HG03196 (cell line): ENCODE measurements at regions not wholly inside any gene's neighbourhood (a gene's known extent, or its start where the extent isn't known, plus 50 kb on each side); places are given as distances from the start of the nearest gene placed in this dataset.

Experiments used
- ATAC-seq: cut with Tn5 transposase; IDR thresholded peaks from one replicate; pipeline ENCODE4 v1.9.1; 2021; ENCODE audit not compliant: unreplicated experiment

DNA sequence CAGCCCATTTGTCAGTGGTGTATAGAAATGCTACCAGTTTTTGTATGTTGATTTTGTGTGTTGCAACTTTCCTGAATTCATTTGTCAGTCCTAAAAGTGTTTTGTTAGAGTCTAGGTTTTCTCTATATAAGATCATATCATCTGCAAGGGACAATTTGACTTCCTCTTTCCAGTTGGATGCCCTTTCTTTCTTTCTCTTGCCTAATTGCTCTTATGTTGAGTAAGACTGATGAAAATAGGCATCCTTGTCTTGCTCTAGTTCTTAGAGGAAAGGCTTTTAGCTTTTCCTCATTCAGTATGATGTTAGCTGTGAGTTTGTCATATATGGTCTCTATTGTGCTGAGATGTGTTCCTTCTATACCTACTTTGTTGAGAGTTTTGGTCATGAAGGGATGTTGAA is 161.7 kb upstream of the TPK1 start:
- no peak for ATAC-seq

DNA sequence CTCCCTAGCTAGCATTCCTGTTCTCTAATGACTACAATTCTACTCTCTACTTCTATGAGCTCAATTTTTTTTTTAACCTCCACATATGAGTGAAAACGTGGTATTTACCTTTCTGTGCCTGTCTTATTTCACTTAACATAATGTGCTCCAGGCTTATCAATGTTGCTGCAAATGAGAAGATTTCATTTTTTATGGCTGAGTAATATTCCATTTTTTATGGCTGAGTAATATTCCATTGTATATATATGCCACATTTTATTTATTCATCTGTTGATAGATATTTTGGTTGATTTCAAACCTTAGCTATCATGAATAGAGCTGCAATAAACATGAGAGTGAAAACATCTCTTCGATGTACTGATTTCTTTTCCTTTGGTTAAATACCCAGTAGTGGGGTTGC is 159.6 kb upstream of the TPK1 start:
- ATAC-seq = no peak

DNA sequence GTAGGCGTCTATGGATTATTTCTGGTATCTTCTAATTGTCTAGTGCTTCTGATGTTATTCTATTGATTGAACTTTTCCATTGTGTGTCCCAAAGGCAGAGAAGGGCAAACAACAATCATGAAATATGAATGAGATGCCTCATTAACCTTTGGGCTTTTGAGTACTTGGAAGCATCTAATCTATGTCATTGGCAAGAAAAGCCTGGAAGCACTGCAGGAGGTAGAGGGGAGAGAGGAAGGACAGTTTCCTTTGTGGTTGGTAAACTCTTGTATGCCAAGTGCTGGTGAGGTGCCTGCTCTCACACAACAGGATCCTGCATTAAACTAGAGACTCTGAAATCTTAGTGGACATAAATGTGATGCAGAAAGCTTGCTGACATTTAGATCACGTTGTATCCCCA is 155.2 kb upstream of the TPK1 start:
- no peak for ATAC-seq

DNA sequence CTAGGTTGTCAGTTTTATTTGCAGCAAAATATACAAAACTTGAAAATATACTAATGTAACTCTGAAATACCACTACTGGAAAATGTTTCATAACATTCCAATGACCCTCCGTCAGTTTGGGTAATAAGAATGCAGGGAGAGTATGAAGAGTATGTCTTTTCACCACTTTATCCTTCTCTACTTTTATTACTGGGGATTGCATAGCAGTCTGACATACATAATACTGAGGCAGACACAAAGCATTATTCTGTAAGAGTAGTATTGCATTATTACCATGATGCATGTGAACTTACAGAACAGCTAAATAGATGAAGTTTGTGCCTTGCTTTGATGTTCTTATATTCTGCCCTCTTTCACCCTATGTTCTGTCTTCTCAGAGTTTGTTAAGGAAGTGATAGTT is 151.8 kb upstream of the TPK1 start:
- ATAC-seq = no peak

DNA sequence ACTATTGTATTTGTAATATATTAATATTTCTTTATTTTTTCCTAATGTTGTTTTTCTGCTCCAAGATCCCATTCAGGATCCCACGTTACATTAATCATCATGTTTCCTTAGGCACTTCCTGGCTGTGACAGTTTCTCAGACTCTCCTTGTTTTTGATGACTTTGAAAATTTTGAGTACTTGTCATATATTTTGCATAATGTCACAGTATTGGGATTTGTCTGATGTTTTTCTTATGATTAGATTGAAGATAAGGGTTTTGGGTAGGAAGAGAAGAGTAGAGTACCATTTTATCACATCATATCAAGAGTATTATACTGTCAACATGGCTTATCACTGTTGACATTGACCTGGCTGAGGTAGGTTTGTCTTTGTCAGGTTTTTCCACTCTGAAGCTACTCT is 146.3 kb upstream of the TPK1 start:
- no peak for ATAC-seq

DNA sequence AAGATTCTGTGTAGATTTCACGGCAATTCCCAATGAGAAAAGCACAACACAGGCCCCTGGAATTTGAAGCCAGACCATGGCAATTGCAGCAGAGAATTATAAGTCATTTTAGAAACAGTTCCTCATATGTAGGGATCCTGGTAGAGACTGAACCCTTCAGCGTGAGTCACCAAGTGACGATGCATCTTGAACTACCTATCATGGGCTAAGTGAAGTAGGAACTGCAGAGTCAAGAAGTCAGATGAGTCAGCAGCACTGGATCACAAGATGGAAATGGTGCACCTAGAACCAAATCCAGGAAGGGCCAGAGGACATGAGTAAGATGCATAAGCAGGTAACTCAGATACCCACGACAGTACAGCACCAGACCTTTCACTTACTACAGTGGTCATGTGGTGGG is 140.0 kb upstream of the TPK1 start:
- ATAC-seq = no peak

DNA sequence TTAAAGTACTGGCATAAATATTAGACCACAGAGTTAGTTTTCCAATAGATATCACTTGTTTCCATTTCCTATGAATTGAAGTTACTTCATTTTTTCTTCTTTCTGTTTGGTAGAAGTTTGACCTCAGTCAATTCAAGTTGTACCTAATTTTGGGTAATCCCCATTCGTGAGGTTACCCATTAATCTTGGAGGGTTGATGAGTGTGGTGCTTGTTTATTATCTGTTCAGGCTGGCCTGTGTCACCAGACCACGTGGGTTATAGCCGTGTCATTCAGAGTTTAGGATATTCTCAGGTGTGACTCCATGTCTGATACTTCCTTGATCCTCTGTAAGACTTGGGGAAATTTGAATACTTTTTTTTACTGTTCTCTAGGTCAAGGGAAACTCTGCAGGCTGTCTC is 133.9 kb upstream of the TPK1 start:
- no peak for ATAC-seq

DNA sequence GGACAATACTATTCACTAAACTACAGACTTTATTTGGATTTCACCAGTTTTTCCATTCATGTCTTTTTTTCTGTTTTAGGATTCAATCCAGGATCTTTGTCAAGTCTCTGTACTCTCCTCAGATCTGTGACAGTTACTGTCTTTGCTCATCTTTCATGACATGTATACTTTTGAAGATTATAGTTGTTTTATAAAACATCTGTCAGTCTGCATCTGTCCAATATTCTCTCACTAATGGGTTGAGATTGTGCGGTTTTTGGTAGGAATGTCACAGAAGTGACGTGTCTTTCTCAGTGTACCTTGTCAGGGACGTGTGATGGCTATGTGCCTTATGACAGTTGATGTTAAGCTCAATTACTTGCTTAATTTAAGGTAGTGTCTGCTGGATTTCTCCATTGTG is 124.9 kb upstream of the TPK1 start:
- ATAC-seq = no peak

DNA sequence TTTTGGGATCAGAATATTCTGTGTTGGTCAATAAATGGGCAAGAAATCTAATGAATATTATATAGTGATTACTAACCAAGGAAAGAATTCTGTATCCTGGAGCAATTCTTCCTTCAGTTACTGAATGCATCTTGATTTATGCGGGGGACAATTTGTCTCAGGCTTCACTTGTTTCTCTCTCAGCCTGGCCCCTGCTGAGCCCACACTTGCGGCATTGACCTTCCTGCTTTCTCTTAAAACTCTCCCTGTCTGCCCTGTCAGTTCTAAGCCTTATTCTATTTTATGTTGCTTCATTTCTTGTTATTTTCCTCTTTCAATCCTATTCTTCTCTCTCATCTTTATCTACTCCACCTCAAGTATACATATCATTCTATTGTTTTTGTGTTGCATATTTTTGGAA is 122.1 kb upstream of the TPK1 start:
- ATAC-seq = no peak

DNA sequence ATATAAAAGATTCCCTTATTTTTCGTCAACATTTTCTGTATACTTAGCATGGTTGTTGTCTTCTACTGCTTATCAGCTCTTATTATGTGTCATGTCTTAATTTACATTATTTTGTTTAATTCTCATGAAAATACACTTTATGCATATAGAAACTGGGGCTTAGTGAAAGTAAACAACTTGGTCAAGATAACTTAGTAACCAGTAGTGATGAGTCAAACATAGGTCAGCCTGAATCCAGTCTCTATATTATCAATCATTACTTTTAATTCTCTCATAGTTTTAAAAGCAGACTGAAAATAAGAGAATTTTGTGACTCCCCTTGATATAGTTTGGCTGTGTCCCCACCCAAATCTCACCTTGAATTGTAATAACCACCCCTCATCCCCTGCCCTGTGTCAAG is 119.6 kb upstream of the TPK1 start:
- ATAC-seq = no peak

DNA sequence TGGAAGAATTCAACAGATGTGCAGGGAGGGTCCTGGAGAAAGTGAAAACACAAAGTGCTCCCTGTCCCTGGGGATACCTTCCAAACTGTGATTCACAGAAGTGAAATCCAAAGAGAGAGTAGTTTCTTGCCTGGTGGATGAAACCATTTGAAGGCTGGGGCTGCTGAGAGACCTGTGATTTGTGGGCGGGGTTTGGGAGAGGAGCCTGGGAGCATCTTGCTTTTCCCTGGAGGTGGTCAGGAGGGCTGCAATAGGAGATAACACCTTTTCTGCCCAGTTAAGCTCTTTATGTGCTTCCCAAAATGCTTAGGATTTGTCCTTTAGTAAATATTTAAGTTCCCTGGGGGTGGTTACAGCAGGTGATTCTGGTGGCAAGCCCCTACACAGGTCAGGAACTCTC is 105.3 kb upstream of the TPK1 start:
- no peak for ATAC-seq

DNA sequence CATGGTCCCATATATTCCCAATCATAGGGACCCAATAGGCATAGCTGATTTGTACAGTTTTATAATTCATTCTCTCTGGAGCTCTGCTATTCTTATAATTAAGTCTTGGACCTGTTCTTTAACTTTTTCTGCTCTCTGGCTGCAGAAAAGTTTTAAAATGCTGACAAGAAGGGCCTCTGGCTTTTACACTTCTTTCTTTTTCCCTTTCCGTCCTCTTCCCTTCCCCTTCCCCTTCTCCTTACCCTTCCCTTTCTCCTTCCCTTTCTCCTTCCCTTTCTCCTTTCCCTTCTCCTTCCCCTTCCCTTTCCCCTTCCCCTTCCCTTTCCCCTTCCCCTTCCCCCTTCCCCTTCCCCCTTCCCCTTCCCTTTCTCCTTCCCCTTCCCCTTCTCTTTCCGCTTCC is 101.3 kb upstream of the TPK1 start:
- no peak for ATAC-seq

DNA sequence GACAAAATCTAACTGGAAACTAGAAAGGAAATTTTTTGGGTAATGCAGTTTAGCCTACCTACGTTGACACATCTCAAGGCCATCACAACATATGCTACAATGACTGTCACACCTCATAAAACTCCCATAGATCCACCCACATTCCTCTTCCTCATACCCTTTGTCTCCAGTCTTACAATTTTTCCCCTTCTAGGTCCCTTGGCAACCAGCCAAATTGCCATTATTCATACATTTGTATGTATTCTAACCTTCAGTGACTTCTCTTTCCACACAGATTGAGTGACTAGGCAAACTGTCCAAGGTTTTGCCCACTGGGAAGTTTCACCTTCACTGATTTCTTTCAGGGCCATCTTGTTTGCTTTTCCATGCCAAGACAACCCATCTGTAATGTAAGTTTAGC is 100.5 kb upstream of the TPK1 start:
- ATAC-seq = no peak

DNA sequence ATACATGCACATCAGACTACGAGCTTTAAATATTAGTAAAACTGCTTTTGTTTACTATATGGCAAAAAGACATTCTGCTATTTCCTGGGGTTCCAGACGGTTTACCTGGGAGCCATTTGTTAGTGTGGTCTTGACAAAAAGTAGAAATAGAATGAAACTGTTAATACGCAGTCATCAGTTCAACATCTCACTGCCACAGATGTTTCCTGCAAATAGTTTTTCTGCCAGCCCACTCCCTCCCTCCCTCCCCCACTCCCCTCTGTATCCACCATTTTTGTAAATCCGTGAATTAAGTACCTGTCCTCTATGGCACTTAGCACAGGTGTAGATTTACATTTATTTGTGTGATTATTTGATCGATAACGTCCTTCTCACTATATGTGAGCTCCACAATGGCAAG is 74.6 kb upstream of the TPK1 start:
- no peak for ATAC-seq

DNA sequence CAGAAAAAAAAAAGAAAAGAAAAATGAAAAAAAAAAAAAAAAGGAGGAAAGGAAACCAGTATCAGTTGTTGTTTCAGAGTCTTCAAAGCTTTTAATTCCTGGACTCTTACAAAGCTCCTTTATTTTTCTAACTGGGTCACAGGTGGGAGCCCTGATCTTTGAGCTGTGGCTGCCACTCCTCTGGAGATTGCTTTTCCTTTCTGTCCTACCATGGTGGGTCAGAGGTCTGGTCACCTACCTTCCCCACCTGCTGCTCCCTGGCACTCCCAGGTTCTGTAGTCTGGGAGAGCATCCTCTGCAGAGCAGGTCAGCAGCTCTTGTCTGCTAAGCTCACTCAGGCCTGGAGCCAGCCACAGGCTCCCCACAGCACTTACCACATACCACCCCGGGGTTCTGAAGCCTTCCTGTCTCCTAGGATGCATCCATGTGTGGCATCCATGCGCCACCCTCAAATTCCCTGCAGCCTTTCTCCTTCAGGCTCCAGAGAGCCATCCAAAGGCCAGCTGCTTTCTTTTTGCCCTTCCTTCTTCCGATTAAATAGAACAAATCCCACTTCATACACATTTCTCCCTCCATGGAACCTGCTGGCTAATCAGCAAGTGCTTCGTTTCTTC is 73.2 kb upstream of the TPK1 start:
- no peak for ATAC-seq

DNA sequence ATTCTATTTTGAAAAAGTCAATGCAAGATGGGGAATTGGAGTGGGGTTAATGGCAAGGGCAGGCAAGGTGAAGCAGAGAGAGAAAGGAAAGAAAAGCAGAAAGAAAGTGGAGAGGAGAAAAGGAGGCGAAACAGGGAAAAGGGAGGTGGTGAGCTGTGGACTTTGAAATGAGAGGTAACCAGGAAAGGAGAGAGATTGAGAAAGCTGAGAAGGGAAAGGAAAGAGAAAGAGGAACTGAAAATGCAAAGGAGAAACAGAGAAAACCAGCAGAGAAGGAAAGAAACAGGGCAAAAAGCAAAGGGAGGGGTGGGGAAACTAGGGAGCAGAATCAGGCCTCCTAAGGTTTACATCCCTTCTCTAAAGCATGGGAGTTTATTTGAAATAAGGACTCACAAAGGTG is 72.5 kb upstream of the TPK1 start:
- no peak for ATAC-seq

DNA sequence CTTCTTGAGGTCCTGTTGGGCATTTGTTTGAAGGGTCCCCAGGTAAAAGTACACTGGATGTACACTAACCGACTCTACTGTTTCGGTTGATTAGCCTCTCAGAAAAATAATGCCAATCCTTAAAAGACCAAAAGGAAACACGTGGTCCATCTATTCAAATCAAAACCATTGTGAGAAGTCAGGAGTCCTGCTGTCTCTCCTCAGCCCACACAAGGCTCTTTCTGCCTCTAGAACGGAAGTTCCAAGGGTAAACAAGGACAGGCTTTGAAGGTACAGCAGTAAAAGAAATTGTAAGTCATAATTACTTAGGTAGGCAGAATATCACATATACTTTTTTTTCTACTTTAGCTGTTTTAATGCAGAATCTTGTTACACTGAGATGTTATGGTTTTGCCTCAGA is 71.7 kb upstream of the TPK1 start:
- peak; percentile 65 for ATAC-seq

DNA sequence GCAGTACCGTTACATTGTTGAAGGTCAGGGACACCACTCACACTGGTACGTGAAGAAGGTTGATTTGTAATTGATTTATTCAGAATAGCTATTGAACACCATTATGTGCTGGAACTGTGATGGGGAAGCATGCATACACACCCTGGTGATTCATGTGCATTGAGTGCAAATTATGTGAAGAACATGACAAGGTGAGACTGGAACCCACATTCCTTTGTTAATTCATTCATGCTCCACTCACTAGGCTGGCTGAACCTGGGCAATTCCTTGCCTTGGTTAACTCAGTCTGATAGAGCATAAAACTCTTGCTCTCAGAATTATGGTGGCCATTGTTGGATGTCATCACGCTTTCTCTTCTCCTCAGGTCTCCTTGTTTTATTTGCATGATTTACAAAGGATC is 67.3 kb upstream of the TPK1 start:
- ATAC-seq = no peak

DNA sequence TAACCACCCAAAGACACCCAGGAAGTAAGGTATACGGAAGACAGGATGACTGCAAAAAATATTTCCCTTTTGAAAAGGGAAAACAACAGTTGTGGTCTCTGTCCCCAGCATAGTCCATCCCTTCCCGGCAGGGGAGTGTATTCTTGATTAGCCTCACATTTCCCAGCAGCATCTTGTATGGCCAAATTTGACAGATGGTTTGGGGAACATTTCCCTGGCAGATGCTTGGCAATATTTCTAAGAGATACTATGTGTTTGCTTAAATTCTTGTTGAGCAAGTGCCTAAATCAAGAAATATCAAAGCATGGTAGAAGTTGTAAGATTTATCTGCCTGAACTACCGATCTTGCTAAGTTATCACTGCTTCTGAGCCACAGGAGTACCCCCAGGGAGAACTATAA is 56.9 kb upstream of the TPK1 start:
- ATAC-seq = no peak
